MV-4-11 (cell line): ENCODE measurements at regions not wholly inside any gene's neighbourhood (a gene's known extent, or its start where the extent isn't known, plus 50 kb on each side); places are given as distances from the start of the nearest gene placed in this dataset.

Source experiments
- DNase-seq: peaks from one replicate; lab custom pipeline; 2025; lab: John Stamatoyannopoulos, UW

- DNase-seq = no peak
Observed at GRCh38 chr19:56947206-56947605, 106.7 kb upstream of the PEG3 start.

- DNase-seq = no peak
Observed at GRCh38 chr19:56949626-56950025, 109.1 kb upstream of the PEG3 start.

- DNase-seq = no peak
Observed at GRCh38 chr19:56951672-56952071, 111.1 kb upstream of the PEG3 start.

- no peak for DNase-seq
Observed at GRCh38 chr19:56953470-56953869, 112.9 kb upstream of the PEG3 start.

- no peak for DNase-seq
Observed at GRCh38 chr19:56955637-56956216, 115.2 kb upstream of the PEG3 start.

- DNase-seq = no peak
Observed at GRCh38 chr19:56956503-56957226, 116.1 kb upstream of the PEG3 start.

GRCh38 chr19:56959205-56959604 is 118.7 kb upstream of the PEG3 start:
- no peak for DNase-seq

- DNase-seq = no peak
Observed at GRCh38 chr19:56960959-56961543, 120.5 kb upstream of the PEG3 start.

- no peak for DNase-seq
Observed at GRCh38 chr19:56964410-56964920, 123.9 kb upstream of the PEG3 start.

- no peak for DNase-seq
Observed at GRCh38 chr19:56966225-56966696, 125.7 kb upstream of the PEG3 start.

GRCh38 chr19:56966697-56967299 is 126.3 kb upstream of the PEG3 start:
- DNase-seq = no peak

- no peak for DNase-seq
Observed at GRCh38 chr19:56969156-56969555, 128.6 kb upstream of the PEG3 start.

GRCh38 chr19:56969759-56970178 is 129.2 kb upstream of the PEG3 start:
- DNase-seq = no peak

- no peak for DNase-seq
Observed at GRCh38 chr19:56971230-56971629, 130.7 kb upstream of the PEG3 start.

GRCh38 chr19:56972291-56972841 is 131.8 kb upstream of the PEG3 start:
- DNase-seq = no peak

- DNase-seq = no peak
Observed at GRCh38 chr19:56973713-56974555, 133.4 kb upstream of the PEG3 start.

- no peak for DNase-seq
Observed at GRCh38 chr19:56974556-56975207, 134.2 kb upstream of the PEG3 start.

- DNase-seq = no peak
Observed at GRCh38 chr19:56976300-56976699, 135.8 kb upstream of the PEG3 start.

- DNase-seq = no peak
Observed at GRCh38 chr19:56976995-56977906, 136.7 kb upstream of the PEG3 start.

- no peak for DNase-seq
Observed at GRCh38 chr19:56978023-56978565, 137.6 kb upstream of the PEG3 start.
